NB4 (cell line): ENCODE measurements at regions not wholly inside any gene's neighbourhood (a gene's known extent, or its start where the extent isn't known, plus 50 kb on each side); places are given as distances from the start of the nearest gene placed in this dataset.

Experiments used
- MAX ChIP-seq: IDR thresholded peaks from 2 replicates; pipeline ENCODE4 v1.6.1; 2011; ENCODE audit warnings: low read depth, low read length
- POLR2A ChIP-seq: IDR thresholded peaks from 2 replicates; pipeline ENCODE4 v1.6.1; 2011; ENCODE audit warnings: mild to moderate bottlenecking; ENCODE audit not compliant: insufficient read length; ENCODE audit errors: extremely low read depth

- TF ChIP-seq POLR2A (no peak), MAX (no peak)
Observed at GRCh38 chr11:115928811-115929210, 424.6 kb upstream of the CADM1 start.
